Progenitor cell of endocrine pancreas (in vitro differentiated cells): ENCODE measurements at regions not wholly inside any gene's neighbourhood (a gene's known extent, or its start where the extent isn't known, plus 50 kb on each side); places are given as distances from the start of the nearest gene placed in this dataset.
"Not testable (repeated sequence)": the region's sequence is repeated elsewhere in the genome, so short reads cannot be mapped to it uniquely, and the experiment has no call there.

Experiments
- DNase-seq: peaks from one replicate; pipeline ENCODE4 v3.0.0; 2021; ENCODE audit warnings: low spot score; ENCODE audit not compliant: unreplicated experiment
- H3K27ac Mint-ChIP-seq: 2 replicates; pipeline ENCODE4 v1.8.0; 2021; ENCODE audit warnings: mild to moderate bottlenecking, moderate library complexity, mixed read lengths
- H3K27me3 Mint-ChIP-seq: 2 replicates; pipeline ENCODE4 v1.8.0; 2021; ENCODE audit warnings: mixed read lengths
- H3K36me3 Mint-ChIP-seq: 2 replicates; pipeline ENCODE4 v1.8.0; 2022; ENCODE audit warnings: mixed read lengths; ENCODE audit not compliant: insufficient read depth
- H3K4me1 Mint-ChIP-seq: 2 replicates; pipeline ENCODE4 v1.8.0; 2021; ENCODE audit warnings: low read depth, mixed read lengths
- H3K4me3 Mint-ChIP-seq: 2 replicates; pipeline ENCODE4 v1.8.0; 2021; ENCODE audit warnings: low read depth, mild to moderate bottlenecking, moderate library complexity, mixed read lengths
- H3K9me3 Mint-ChIP-seq: 2 replicates; pipeline ENCODE4 v1.8.0; 2021; ENCODE audit warnings: low read depth, mixed read lengths
- CTCF ChIP-seq: fragments of 200-600 bp; sonication (generic); IDR thresholded peaks from one replicate; pipeline ENCODE4 v1.5.0; 2021; ENCODE audit warnings: antibody characterized with exemption, mild to moderate bottlenecking; ENCODE audit not compliant: unreplicated experiment

GRCh38 chr17:72462814-72463213 lies 342.0 kb downstream of the SOX9 start:
- Mint-ChIP-seq H3K4me3 (no peak overlapping the region), H3K4me1 (peaks cover 24% of the 10 kb centered on the region), H3K27me3 (no peaks in the 10 kb centered on the region)

GRCh38 chr17:72463287-72464102 lies 342.7 kb downstream of the SOX9 start:
- H3K9me3 Mint-ChIP-seq = no peaks in the 10 kb centered on the region
- H3K27ac Mint-ChIP-seq = no peak overlapping the region
- no peak for TF ChIP-seq CTCF
- no peak overlapping the region for H3K4me3 Mint-ChIP-seq
- no peak for DNase-seq
- no peaks in the 10 kb centered on the region for H3K27me3 Mint-ChIP-seq
- peaks cover 24% of the 10 kb centered on the region for H3K4me1 Mint-ChIP-seq
- H3K36me3 Mint-ChIP-seq = peaks cover 6% of the 10 kb centered on the region

More at GRCh38 chr17:72462814-72463213, 342.0 kb downstream of the SOX9 start:
- H3K9me3 Mint-ChIP-seq = no peaks in the 10 kb centered on the region
- DNase-seq = no peak
- peaks cover 6% of the 10 kb centered on the region for H3K36me3 Mint-ChIP-seq
- no peak for TF ChIP-seq CTCF
- H3K27ac Mint-ChIP-seq = peak overlapping the region; percentile 33

- not testable (repeated sequence) for H3K36me3 Mint-ChIP-seq, H3K9me3 Mint-ChIP-seq, H3K27me3 Mint-ChIP-seq, H3K27ac Mint-ChIP-seq, H3K4me3 Mint-ChIP-seq, DNase-seq
- H3K4me1 Mint-ChIP-seq = peaks cover 24% of the 10 kb centered on the region
Measured at GRCh38 chr17:72464221-72464620, 343.4 kb downstream of the SOX9 start.

- Mint-ChIP-seq H3K4me1 (peaks cover 19% of the 10 kb centered on the region), H3K9me3 (no peaks in the 10 kb centered on the region), H3K4me3 (no peak overlapping the region), H3K27ac (peak overlapping the region; percentile 18), H3K36me3 (peaks cover 6% of the 10 kb centered on the region), H3K27me3 (no peaks in the 10 kb centered on the region)
- no peak for TF ChIP-seq CTCF
- no peak for DNase-seq
Measured at GRCh38 chr17:72465191-72466024, 344.6 kb downstream of the SOX9 start.

GRCh38 chr17:72466199-72466598 lies 345.4 kb downstream of the SOX9 start:
- TF ChIP-seq CTCF = no peak
- Mint-ChIP-seq H3K4me1 (peaks cover 17% of the 10 kb centered on the region), H3K9me3 (no peaks in the 10 kb centered on the region), H3K27me3 (no peaks in the 10 kb centered on the region), H3K27ac (no peak overlapping the region), H3K36me3 (peaks cover 6% of the 10 kb centered on the region), H3K4me3 (no peak overlapping the region)
- no peak for DNase-seq
